ENCODE measurements at regions not wholly inside any gene's neighbourhood (a gene's known extent, or its start where the extent isn't known, plus 50 kb on each side); places are given as distances from the start of the nearest gene placed in this dataset.
"Not testable (repeated sequence)": the region's sequence is repeated elsewhere in the genome, so short reads cannot be mapped to it uniquely, and the experiment has no call there.

- Histone ChIP-seq H3K9ac (ENCODE audit: low read depth, low read length) (no peak overlapping the region), H3K9me3 (ENCODE audit: control insufficient read depth, insufficient read depth, low read length) (no peaks in the 10 kb centered on the region)
Observed at GRCh38 chrX:155819966-155820491, 61.1 kb upstream of the VAMP7 start.

DNA sequence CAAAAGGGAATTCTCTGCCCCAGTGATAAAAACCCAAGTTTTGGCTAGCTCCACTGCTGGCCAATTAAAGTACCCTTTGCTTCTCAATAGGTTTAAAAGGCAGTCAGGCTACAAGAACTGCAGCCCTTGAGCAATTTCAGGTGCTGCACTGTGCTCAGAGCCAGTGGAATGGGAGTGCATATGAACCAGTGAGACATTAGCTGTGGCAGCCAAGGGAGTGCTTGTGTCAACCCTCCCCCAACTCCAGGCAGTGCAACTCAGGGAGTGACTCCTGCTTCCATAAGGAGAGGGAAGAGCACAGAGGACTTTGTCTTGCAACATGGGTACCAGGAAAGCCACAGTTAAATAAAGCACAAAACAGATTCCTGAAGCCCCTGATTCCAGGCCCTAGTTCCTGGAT is 61.6 kb upstream of the VAMP7 start:
- Histone ChIP-seq H3K36me3 (ENCODE audit: insufficient read depth, low read length) (no peaks in the 10 kb centered on the region), H3K4me1 (ENCODE audit: insufficient read depth, low read length) (peaks cover 7% of the 10 kb centered on the region; the same call in 1 of the 2 replicates), H3K9me3 (ENCODE audit: control insufficient read depth, insufficient read depth, low read length) (no peaks in the 10 kb centered on the region), H3K9ac (ENCODE audit: low read depth, low read length) (no peak overlapping the region)

More at GRCh38 chrX:155819966-155820491, 61.1 kb upstream of the VAMP7 start:
- H3K4me1 ChIP-seq (ENCODE audit: insufficient read depth, low read length): peaks cover 7% of the 10 kb centered on the region; the same call in 1 of the 2 replicates
- no peaks in the 10 kb centered on the region for H3K36me3 ChIP-seq (ENCODE audit: insufficient read depth, low read length)

DNA sequence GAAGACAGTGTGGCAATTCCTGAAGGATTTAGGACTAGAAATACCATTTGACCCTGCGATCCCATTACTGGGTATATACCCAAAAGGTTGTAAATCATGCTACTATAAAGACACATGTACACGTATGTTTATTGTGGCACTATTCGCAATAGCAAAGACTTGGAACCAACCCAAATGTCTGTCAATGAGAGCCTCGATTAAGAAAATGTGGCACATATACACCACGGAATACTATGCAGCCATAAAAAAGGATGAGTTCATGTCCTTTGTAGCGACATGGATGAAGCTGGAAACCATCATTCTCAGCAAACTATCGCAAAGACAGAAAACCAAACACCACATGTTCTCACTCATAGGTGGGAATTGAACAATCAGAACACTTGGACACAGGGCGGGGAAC is 66.8 kb upstream of the VAMP7 start:
- H3K4me1 ChIP-seq (ENCODE audit: insufficient read depth, low read length); H3K9ac ChIP-seq (ENCODE audit: low read depth, low read length); H3K9me3 ChIP-seq (ENCODE audit: control insufficient read depth, insufficient read depth, low read length); H3K36me3 ChIP-seq (ENCODE audit: insufficient read depth, low read length): not testable (repeated sequence)

DNA sequence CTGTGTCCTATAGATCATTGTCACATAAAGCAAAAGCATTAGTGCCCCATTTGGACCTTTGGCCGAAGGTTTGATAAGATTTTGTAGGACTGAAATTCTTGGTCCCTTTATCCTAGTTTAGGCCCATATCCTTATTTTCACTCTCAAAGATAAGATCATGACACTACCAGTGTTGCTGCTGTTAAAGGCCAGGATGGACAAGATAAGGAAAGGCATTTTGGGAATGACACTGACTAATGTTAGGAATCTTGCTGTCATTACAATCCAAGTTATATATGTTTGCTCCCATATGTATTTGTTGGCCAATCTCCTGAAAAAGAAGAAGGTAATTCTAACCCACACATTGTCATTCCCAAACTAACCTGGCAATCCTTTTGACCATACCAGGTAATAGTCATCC is 101.3 kb upstream of the VAMP7 start:
- Histone ChIP-seq H3K36me3 (ENCODE audit: insufficient read depth, low read length) (no peaks in the 10 kb centered on the region), H3K9ac (ENCODE audit: low read depth, low read length) (no peak overlapping the region), H3K9me3 (ENCODE audit: control insufficient read depth, insufficient read depth, low read length) (no peaks in the 10 kb centered on the region), H3K4me1 (ENCODE audit: insufficient read depth, low read length) (no peaks in the 10 kb centered on the region)

- H3K36me3 ChIP-seq (ENCODE audit: insufficient read depth, low read length): no peaks in the 10 kb centered on the region
- H3K9ac ChIP-seq (ENCODE audit: low read depth, low read length): no peak overlapping the region
- H3K4me1 ChIP-seq (ENCODE audit: insufficient read depth, low read length): no peaks in the 10 kb centered on the region
- no peaks in the 10 kb centered on the region for H3K9me3 ChIP-seq (ENCODE audit: control insufficient read depth, insufficient read depth, low read length)
Observed at GRCh38 chrX:155778844-155779553, 102.1 kb upstream of the VAMP7 start.

DNA sequence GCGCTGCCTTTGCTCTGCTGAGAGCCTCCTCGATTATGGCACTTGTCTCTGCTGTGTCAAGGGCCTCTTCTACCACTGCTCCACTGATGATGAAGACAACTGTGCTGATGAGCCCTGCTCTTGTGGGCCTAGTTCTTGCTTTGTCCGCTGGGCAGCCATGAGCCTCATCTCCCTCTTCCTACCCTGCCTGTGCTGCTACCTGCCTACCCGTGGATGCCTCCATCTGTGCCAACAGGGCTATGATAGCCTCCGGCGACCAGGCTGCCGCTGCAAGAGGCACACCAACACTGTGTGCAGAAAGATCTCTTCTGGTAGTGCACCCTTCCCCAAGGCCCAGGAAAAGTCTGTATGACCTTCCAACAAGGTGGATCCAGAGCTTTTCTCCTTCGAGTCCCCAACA is 106.8 kb upstream of the VAMP7 start:
- Histone ChIP-seq H3K9me3 (ENCODE audit: control insufficient read depth, insufficient read depth, low read length) (no peaks in the 10 kb centered on the region), H3K36me3 (ENCODE audit: insufficient read depth, low read length) (no peaks in the 10 kb centered on the region), H3K4me1 (ENCODE audit: insufficient read depth, low read length) (peaks cover 6% of the 10 kb centered on the region; the same call in 1 of the 2 replicates), H3K9ac (ENCODE audit: low read depth, low read length) (no peak overlapping the region)

DNA sequence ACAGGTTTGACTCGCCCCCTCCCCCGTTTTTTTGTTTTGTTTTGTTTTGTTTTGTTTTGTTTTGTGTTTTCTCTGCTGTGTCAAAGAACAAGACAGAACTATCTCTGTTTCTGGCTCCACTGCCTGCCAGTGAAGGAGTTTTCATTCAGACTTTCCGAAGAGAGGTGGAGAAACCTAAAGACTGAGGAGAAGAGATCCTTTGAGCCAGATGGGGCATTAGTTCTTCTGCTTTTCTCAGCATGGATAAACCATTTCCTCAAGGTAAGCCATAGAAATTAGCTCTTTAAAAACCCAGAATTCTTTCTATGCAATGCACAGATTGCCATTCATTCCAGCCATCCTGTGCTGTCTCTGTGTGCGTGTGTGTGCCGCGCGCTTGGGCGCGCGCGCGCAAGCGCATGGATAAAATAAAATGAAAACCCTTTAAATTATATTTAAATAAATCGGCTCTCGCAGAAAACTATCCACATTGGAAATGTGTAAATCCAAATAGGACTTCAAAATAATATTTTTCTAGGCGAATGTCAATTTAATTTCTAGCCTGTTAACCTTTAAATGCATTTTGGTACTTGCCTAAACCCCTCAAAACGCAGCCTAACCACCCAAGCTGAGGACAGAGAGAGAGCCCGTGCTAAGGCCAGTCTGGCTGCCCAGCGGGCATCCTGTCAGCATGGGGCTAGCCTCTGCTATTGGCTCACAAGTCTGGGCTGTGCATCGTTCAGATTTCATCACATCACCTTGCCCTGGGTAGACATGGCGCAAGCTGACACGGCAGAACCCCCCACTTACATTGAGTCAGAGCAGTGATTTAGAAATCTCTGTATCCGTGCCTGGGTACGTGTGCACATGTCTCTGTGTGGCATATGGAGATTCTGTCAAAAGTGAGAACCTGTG is 113.0 kb upstream of the VAMP7 start:
- Histone ChIP-seq H3K4me1 (ENCODE audit: insufficient read depth, low read length) (peaks cover 28% of the 10 kb centered on the region), H3K36me3 (ENCODE audit: insufficient read depth, low read length) (no peaks in the 10 kb centered on the region), H3K9me3 (ENCODE audit: control insufficient read depth, insufficient read depth, low read length) (no peaks in the 10 kb centered on the region), H3K9ac (ENCODE audit: low read depth, low read length) (peak overlapping the region; percentile 75; the same call in 1 of the 2 replicates)

GRCh38 chrX:155767051-155767875 is 113.9 kb upstream of the VAMP7 start:
- Histone ChIP-seq H3K9ac (ENCODE audit: low read depth, low read length) (peak overlapping the region; percentile 91), H3K9me3 (ENCODE audit: control insufficient read depth, insufficient read depth, low read length) (no peaks in the 10 kb centered on the region), H3K36me3 (ENCODE audit: insufficient read depth, low read length) (no peaks in the 10 kb centered on the region)

DNA sequence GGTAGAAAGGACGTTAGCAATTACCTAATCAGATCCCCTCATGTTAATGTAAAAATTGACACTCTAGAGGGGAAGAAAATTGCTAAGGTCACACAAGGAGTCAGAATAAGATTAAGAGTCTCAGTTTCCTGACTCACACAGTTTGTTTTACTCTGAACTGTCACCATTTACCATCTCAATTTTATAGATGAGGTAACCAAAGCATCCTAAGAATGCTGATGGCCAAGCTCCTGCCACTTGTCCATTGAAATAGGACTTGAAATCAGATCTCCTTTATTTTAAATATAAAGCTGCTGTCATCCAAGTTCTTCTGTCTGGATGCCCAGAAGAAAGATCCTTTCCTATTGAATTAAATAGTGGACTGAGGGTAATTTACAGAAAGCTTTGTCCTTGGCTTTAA is 114.8 kb upstream of the VAMP7 start:
- Histone ChIP-seq H3K9me3 (ENCODE audit: control insufficient read depth, insufficient read depth, low read length) (no peaks in the 10 kb centered on the region), H3K9ac (ENCODE audit: low read depth, low read length) (peak overlapping the region; percentile 91; the same call in 1 of the 2 replicates), H3K4me1 (ENCODE audit: insufficient read depth, low read length) (peaks cover 28% of the 10 kb centered on the region), H3K36me3 (ENCODE audit: insufficient read depth, low read length) (no peaks in the 10 kb centered on the region)

More at GRCh38 chrX:155767051-155767875, 113.9 kb upstream of the VAMP7 start:
- H3K4me1 ChIP-seq (ENCODE audit: insufficient read depth, low read length): peaks cover 28% of the 10 kb centered on the region

GRCh38 chrX:155761185-155761584 is 120.0 kb upstream of the VAMP7 start:
- no peaks in the 10 kb centered on the region for H3K36me3 ChIP-seq (ENCODE audit: insufficient read depth, low read length)
- H3K4me1 ChIP-seq (ENCODE audit: insufficient read depth, low read length): peaks cover 11% of the 10 kb centered on the region
- H3K9ac ChIP-seq (ENCODE audit: low read depth, low read length): no peak overlapping the region
- H3K9me3 ChIP-seq (ENCODE audit: control insufficient read depth, insufficient read depth, low read length): no peaks in the 10 kb centered on the region

DNA sequence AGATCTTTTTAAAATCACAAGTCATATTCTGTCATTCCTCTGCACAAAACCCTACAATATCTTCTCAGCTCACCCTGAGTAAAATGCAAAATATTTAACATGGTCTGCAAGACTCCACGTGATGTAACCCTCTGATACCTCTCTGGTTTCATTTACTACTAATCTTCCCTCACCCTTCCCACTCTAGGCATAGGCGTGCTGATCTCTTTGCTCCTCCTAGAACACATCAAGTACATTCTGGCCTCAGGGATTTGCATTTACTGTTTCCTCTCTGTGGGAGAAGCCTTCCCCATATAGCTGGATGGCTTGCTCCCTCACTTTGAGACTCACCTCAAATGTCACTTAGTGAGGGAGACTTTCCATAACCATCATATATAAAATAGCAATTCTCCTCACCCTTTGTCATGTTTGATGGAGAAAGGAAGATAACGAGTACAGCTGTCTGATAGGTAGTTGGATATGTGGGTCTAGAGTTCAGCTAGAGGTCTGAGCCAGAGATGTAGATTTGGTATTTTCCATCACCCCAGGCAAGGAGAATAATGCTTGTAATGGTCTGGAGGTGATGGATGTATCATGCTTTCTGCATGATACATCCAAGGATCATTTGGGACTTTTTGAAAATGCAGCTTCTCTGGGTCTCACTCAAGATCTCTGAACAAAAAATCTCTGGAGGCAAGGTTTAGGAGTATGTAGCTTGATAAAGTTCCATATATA is 123.9 kb upstream of the VAMP7 start:
- no peak overlapping the region for H3K9ac ChIP-seq (ENCODE audit: low read depth, low read length)
- no peaks in the 10 kb centered on the region for H3K9me3 ChIP-seq (ENCODE audit: control insufficient read depth, insufficient read depth, low read length)
- no peaks in the 10 kb centered on the region for H3K36me3 ChIP-seq (ENCODE audit: insufficient read depth, low read length)
- H3K4me1 ChIP-seq (ENCODE audit: insufficient read depth, low read length): no peaks in the 10 kb centered on the region

DNA sequence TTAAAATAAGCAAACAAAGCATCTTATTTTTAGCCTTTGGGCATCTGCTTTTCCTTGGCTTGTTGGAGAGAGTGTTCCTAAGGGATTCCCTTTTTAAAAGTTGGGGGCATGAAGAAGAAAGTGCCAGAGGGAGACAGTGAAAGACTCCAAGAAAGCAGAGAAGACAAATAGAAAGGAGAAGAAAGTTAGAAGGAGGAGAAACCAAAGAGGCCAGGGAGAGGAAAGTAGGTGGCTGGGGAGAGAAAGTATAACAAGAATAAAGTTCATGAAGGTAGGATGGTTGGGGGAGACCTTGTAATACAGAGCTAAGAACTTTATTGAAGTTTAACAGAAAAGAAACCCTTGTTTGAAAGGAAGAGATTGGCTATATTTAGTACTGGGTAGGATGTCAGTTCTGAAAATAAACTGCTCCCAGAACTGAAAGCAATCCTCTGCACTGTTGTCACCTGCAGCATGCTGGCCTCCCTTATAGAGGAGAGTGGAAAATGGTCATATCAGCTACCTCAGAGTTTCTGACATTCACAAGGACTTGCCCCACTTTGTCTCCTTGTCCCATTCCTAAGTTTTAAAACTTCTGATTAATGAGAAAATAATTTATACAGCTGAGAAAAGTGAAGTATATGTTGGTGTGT is 125.3 kb upstream of the VAMP7 start:
- Histone ChIP-seq H3K9ac (ENCODE audit: low read depth, low read length) (no peak overlapping the region), H3K36me3 (ENCODE audit: insufficient read depth, low read length) (no peaks in the 10 kb centered on the region), H3K4me1 (ENCODE audit: insufficient read depth, low read length) (no peaks in the 10 kb centered on the region), H3K9me3 (ENCODE audit: control insufficient read depth, insufficient read depth, low read length) (no peaks in the 10 kb centered on the region)

DNA sequence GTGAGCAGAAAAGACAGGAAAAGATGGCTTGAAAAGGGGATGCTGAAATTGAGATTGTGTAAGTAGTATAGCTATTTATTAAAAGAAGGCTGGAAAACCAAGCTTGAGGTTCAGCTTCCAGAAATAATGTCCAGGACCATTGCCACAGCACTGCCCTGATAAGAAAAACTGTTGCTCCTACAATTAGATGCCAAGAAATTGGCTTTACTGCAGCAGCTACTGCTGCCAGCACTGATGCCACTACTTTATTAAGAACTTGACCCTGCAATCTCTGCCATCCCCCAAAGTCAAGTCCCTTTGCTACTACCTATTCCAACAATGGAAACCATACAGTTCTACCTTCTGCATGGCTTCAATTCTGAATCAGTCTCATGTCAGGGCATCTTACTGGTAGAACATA is 130.0 kb upstream of the VAMP7 start:
- no peak overlapping the region for H3K9ac ChIP-seq (ENCODE audit: low read depth, low read length)
- H3K4me1 ChIP-seq (ENCODE audit: insufficient read depth, low read length): no peaks in the 10 kb centered on the region
- no peaks in the 10 kb centered on the region for H3K36me3 ChIP-seq (ENCODE audit: insufficient read depth, low read length)
- no peaks in the 10 kb centered on the region for H3K9me3 ChIP-seq (ENCODE audit: control insufficient read depth, insufficient read depth, low read length)
